ENCODE measurements at regions not wholly inside any gene's neighbourhood (a gene's known extent, or its start where the extent isn't known, plus 50 kb on each side); places are given as distances from the start of the nearest gene placed in this dataset.

DNA sequence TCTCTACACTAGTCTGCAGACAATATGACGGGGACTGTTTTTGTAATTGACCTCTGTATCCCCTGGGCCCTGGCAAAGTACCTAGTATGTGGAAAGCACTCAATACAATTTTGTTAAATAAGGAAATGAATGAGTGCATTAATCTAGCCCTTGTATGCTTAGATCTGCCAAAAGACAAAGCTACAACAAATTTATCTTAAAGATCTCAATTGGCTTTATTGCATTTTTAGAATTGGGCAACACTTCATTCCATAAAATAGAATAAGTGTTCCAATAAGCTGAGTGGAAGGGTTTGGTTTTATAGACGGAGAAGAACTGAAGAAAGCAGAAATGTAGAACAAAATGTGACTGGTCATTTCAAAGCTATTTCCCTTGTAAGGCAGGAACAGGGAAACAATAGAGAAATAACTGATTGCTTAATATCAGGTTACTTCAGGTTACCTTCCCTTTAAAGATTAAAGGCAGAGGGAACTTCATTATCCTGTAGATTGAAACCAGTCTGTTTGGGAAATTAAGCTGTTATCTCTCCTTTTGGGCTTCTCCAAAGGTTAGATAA, 108.3 kb upstream of the MME start:
- intact Hi-C loops (cut with DNase I): no loop called here
- TF ChIP-seq, protein P1, sequence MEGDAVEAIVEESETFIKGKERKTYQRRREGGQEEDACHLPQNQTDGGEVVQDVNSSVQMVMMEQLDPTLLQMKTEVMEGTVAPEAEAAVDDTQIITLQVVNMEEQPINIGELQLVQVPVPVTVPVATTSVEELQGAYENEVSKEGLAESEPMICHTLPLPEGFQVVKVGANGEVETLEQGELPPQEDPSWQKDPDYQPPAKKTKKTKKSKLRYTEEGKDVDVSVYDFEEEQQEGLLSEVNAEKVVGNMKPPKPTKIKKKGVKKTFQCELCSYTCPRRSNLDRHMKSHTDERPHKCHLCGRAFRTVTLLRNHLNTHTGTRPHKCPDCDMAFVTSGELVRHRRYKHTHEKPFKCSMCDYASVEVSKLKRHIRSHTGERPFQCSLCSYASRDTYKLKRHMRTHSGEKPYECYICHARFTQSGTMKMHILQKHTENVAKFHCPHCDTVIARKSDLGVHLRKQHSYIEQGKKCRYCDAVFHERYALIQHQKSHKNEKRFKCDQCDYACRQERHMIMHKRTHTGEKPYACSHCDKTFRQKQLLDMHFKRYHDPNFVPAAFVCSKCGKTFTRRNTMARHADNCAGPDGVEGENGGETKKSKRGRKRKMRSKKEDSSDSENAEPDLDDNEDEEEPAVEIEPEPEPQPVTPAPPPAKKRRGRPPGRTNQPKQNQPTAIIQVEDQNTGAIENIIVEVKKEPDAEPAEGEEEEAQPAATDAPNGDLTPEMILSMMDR (IDR thresholded peaks at IDR 0.05): no peak
- Histone ChIP-seq H3K27ac (peak overlapping the region in 2 of 10 donors; percentile 21 to 73), H3K4me1 (peaks cover 0 to 21% (median 5%) of the 10 kb centered on the region in 9 donors), H3K9me3 (no peaks in the 10 kb centered on the region), H3K27me3 (no peaks in the 10 kb centered on the region), H3K36me3 (no peaks in the 10 kb centered on the region), H3K4me3 (no peak overlapping the region)
- ATAC-seq: peak in 1 of 8 donors; percentile 46
- 50 to 56% methylated on average over 2 of the region's 2 CpGs for WGBS, 2 donors
- no peak for DNase-seq

DNA sequence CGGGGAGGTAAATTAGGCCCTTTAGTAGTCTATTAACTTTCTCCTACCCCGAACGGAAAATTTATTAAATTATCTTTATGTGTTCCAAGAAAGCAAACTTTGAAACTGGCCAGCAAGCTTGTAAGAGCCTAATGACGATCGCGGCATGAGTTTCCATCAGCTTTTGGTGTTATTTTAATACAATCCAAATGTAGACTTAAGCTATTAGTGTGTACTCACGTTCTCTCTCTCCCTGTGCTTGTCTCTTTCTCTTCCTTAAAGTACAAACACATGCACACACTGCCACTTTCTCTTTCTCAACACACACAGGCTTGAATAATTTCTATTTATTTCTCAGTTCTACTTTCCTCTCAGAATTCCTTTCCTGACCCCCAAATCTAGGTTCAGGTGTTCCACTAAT, 108.8 kb upstream of the MME start:
- DNase-seq (no peak), ATAC-seq (peak in 2 of 8 donors; percentile 12 to 28)
- Histone ChIP-seq H3K9me3 (no peaks in the 10 kb centered on the region), H3K4me3 (no peak overlapping the region), H3K36me3 (no peaks in the 10 kb centered on the region), H3K27me3 (no peaks in the 10 kb centered on the region), H3K4me1 (peaks cover 0 to 20% (median 5%) of the 10 kb centered on the region in 9 donors), H3K27ac (peak overlapping the region in 2 of 10 donors; percentile 21 to 73)
- TF ChIP-seq, protein P1 (IDR thresholded peaks at IDR 0.05): no peak
- intact Hi-C loops (cut with DNase I): no loop called here
- 87 to 88% methylated on average over 7 of the region's 7 CpGs for WGBS, 2 donors

DNA sequence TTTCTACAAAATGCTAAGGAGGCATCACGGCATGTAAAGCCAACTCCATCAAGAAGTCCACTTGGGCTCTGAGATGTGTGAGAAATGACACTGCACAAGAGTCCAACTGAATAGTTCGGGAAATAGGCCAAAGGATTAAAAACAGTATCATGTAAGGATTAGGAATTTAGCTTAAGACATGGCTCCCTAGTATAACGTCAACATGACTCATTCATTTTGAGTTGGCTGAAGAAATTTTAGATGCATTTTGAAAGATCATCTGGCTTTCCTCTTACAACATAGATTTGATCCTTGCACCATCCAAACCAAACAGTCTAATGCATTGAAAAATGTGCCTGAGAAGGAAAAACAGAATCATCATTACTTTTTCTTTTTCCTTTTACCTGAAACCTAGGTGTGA, 109.3 kb upstream of the MME start:
- Histone ChIP-seq H3K27me3 (no peaks in the 10 kb centered on the region), H3K27ac (peak overlapping the region in 2 of 10 donors; percentile 21 to 73), H3K4me1 (peaks cover 0 to 20% (median 5%) of the 10 kb centered on the region in 9 donors), H3K9me3 (no peaks in the 10 kb centered on the region), H3K4me3 (no peak overlapping the region), H3K36me3 (no peaks in the 10 kb centered on the region)
- intact Hi-C loops (cut with DNase I): no loop called here
- DNase-seq (no peak), ATAC-seq (peak in 1 of 8 donors; percentile 50)
- TF ChIP-seq, protein P1 (IDR thresholded peaks at IDR 0.05): no peak
- 85% methylated on average over 3 of the region's 3 CpGs for WGBS, 2 donors

DNA sequence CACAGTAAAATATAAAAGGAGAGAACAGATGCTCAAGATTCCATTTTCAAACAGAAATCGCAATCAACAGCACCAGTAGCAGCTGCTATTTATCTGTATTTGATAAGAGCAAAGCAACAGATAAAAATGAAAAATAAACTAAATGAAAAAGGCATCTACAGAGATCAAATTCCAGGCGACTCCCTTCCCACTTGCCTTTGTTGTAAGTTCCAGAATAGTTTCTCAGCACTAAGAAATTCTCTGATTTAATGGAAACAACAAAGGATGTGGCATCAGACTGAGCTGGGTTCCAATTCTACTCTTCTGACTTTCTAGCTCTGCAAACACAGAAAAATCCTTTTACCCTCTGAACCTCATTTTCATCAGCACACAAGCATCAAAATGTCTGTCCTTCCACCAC, 110.8 kb upstream of the MME start:
- DNase-seq: no peak
- Histone ChIP-seq H3K27me3 (no peaks in the 10 kb centered on the region), H3K36me3 (no peaks in the 10 kb centered on the region), H3K4me1 (peaks cover 0 to 20% (median 5%) of the 10 kb centered on the region in 9 donors), H3K9me3 (no peaks in the 10 kb centered on the region), H3K4me3 (no peak overlapping the region), H3K27ac (no peak overlapping the region)
- ATAC-seq: no peak
- TF ChIP-seq, protein P1 (IDR thresholded peaks at IDR 0.05): no peak
- intact Hi-C loops (cut with DNase I): no loop called here
- WGBS, 2 donors: 54 to 62% methylated on average over 2 of the region's 2 CpGs
